ENCODE measurements at regions not wholly inside any gene's neighbourhood (a gene's known extent, or its start where the extent isn't known, plus 50 kb on each side); places are given as distances from the start of the nearest gene placed in this dataset.

- TF ChIP-seq CTCF (IDR thresholded peaks at IDR 0.05) (no peak), POLR2A (IDR thresholded peaks at IDR 0.05) (no peak)
These were observed 124.9 kb downstream of the IRX2 start for GRCh38 chr5:2626572-2626971.
